Transverse colon (tissue), 4 donors: ENCODE measurements at regions not wholly inside any gene's neighbourhood (a gene's known extent, or its start where the extent isn't known, plus 50 kb on each side); places are given as distances from the start of the nearest gene placed in this dataset.

Experiments
- EP300 ChIP-seq: sonication (generic); formaldehyde crosslinking; IDR thresholded peaks from one replicate; pipeline ENCODE4 v1.6.1; 2017; ENCODE audit warnings: antibody characterized with exemption, low read depth
- POLR2A ChIP-seq: fragments of 450-650 bp; IDR thresholded peaks from one replicate; pipeline ENCODE4 v1.6.1; 2016; ENCODE audit warnings: antibody characterized with exemption, mild to moderate bottlenecking, moderate library complexity
- POLR2AphosphoS5 ChIP-seq, 3 donors: sonication (generic); formaldehyde crosslinking; IDR thresholded peaks; one replicate each; pipeline ENCODE4 v1.6.1; 2016; ENCODE audit warnings: antibody characterized with exemption in 3 of 3
- TF ChIP-seq, protein P1 (sequence below), 5 experiments: fragments of 200-600 bp in 3 of 5; fragments of 450-650 bp in 2 of 5; sonication (generic) in 3 of 5; IDR thresholded peaks; 1 replicate in 2 of 5; 2 replicates in 3 of 5; pipeline ENCODE4 v1.5.1; 2016 to 2017; ENCODE audit warnings: antibody characterized with exemption in 5 of 5, inconsistent platforms in 3 of 5, mild to moderate bottlenecking in 2 of 5, moderate library complexity in 1 of 5

DNA sequence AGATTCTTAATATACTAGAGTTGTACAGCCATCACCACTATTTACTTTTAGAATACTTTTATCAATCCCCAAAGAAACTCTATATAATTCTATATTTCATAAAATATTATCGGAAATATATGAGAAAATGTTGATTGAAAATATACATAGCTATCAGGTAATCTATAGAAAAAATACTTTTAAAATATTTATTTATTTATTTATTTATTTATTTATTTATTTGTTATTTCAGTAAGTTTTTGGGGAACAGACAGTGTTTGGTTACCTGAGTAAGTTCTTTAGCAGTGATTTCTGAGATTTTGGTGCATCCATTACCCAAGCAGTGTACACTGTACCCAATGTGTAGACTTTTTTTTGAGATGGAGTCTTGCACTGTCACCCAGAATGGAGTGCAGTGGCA, 206.6 kb upstream of the DAAM1 start:
- TF ChIP-seq, protein P1, sequence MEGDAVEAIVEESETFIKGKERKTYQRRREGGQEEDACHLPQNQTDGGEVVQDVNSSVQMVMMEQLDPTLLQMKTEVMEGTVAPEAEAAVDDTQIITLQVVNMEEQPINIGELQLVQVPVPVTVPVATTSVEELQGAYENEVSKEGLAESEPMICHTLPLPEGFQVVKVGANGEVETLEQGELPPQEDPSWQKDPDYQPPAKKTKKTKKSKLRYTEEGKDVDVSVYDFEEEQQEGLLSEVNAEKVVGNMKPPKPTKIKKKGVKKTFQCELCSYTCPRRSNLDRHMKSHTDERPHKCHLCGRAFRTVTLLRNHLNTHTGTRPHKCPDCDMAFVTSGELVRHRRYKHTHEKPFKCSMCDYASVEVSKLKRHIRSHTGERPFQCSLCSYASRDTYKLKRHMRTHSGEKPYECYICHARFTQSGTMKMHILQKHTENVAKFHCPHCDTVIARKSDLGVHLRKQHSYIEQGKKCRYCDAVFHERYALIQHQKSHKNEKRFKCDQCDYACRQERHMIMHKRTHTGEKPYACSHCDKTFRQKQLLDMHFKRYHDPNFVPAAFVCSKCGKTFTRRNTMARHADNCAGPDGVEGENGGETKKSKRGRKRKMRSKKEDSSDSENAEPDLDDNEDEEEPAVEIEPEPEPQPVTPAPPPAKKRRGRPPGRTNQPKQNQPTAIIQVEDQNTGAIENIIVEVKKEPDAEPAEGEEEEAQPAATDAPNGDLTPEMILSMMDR (IDR thresholded peaks at IDR 0.05), result no peak
- TF ChIP-seq POLR2AphosphoS5 (IDR thresholded peaks at IDR 0.05) (no peak), EP300 (no peak), POLR2A (no peak)
